Body of pancreas (tissue), 4 donors: ENCODE measurements at regions not wholly inside any gene's neighbourhood (a gene's known extent, or its start where the extent isn't known, plus 50 kb on each side); places are given as distances from the start of the nearest gene placed in this dataset.
"Not testable (repeated sequence)": the region's sequence is repeated elsewhere in the genome, so short reads cannot be mapped to it uniquely, and the experiment has no call there.

ENCODE experiments used
- ATAC-seq: fragments of 150-250 bp; one replicate; pipeline ENCODE4 v1.9.1; 2016
- DNase-seq, 4 donors: peaks; one replicate each; pipeline ENCODE4 v3.0.0-alpha.2; 2019
- H3K27ac ChIP-seq, 4 donors: fragments of 200-600 bp; sonication (generic); 1 replicate in 3 of 4; 2 replicates in 1 of 4; pipeline versions ENCODE4 v1.5.1 to v1.6.1; 2016 to 2019; ENCODE audit warnings: mild to moderate bottlenecking in 1 of 4, mixed read lengths in 1 of 4, moderate library complexity in 1 of 4
- H3K27me3 ChIP-seq, 2 donors: fragments of 200-600 bp; sonication (generic); one replicate each; pipeline ENCODE4 v1.6.0; 2016; ENCODE audit warnings: mild to moderate bottlenecking in 1 of 2
- H3K36me3 ChIP-seq, 2 donors: fragments of 200-600 bp; sonication (generic); replicated peaks in 1 of 2; 2 replicates each; pipeline ENCODE4 v1.5.1; 2016; ENCODE audit warnings: low read depth in 2 of 2; ENCODE audit not compliant: insufficient read depth in 1 of 2
- H3K4me1 ChIP-seq: fragments of 200-600 bp; sonication (generic); one replicate; pipeline ENCODE4 v1.6.0; 2016
- H3K4me3 ChIP-seq, 2 donors: fragments of 200-600 bp; sonication (generic); 1 replicate in 1 of 2; 2 replicates in 1 of 2; pipeline ENCODE4 v1.5.1; 2016 to 2019
- H3K9me3 ChIP-seq, 3 donors: fragments of 200-600 bp; sonication (generic); 1 replicate in 2 of 3; 2 replicates in 1 of 3; pipeline ENCODE4 v1.5.1; 2016
- POLR2A ChIP-seq, 3 donors: fragments of 450-650 bp; IDR thresholded peaks; one replicate each; pipeline ENCODE4 v1.6.1; 2016; ENCODE audit warnings: antibody characterized with exemption in 3 of 3, mild to moderate bottlenecking in 2 of 3
- WGBS, 2 donors: methylation state at CpG; one replicate each; pipeline ENCODE4 v1.1.5; 2017; 5-methylcytosine and 5-hydroxymethylcytosine counted together
- intact Hi-C: fragments of 100-400 bp; cut with DNase I; formaldehyde crosslinking; loops from one replicate; pipeline ENCODE4 v1.15.1; 2023
- TF ChIP-seq, protein P1 (sequence below), 7 experiments: fragments of 450-650 bp in 4 of 7; fragments of 200-600 bp in 3 of 7; sonication (generic) in 3 of 7; IDR thresholded peaks; one replicate each; pipeline ENCODE4 v1.5.1; 2016 to 2019; ENCODE audit warnings: antibody characterized with exemption in 7 of 7

DNA sequence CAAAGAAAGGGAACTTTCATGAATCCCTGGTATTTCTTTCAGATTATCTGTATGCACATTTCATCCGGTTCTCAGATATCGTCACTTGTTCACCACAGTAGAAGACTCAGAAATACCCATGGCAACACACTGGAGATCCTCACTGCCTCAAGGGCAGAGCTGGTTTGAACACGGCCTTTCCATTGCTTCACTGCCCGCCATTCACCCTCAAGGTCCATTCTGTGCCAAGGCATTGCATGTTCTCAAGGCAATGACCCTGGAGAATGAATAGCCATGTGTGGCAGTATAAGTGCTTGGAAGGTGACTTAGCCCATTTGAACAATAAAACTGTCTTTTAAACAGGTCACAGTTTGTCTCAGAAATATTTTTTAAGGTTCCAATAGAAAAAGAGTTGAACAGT is 606.5 kb downstream of the IPMK start:
- DNase-seq = no peak
- Histone ChIP-seq H3K27me3 (no peaks in the 10 kb centered on the region), H3K36me3 (no peaks in the 10 kb centered on the region), H3K4me3 (no peak overlapping the region), H3K4me1 (no peaks in the 10 kb centered on the region), H3K9me3 (no peaks in the 10 kb centered on the region), H3K27ac (no peak overlapping the region)
- TF ChIP-seq, protein P1, sequence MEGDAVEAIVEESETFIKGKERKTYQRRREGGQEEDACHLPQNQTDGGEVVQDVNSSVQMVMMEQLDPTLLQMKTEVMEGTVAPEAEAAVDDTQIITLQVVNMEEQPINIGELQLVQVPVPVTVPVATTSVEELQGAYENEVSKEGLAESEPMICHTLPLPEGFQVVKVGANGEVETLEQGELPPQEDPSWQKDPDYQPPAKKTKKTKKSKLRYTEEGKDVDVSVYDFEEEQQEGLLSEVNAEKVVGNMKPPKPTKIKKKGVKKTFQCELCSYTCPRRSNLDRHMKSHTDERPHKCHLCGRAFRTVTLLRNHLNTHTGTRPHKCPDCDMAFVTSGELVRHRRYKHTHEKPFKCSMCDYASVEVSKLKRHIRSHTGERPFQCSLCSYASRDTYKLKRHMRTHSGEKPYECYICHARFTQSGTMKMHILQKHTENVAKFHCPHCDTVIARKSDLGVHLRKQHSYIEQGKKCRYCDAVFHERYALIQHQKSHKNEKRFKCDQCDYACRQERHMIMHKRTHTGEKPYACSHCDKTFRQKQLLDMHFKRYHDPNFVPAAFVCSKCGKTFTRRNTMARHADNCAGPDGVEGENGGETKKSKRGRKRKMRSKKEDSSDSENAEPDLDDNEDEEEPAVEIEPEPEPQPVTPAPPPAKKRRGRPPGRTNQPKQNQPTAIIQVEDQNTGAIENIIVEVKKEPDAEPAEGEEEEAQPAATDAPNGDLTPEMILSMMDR (IDR thresholded peaks at IDR 0.05) = no peak
- TF ChIP-seq POLR2A (IDR thresholded peaks at IDR 0.05) = no peak
- intact Hi-C loops = no loop called here
- no peak for ATAC-seq
- WGBS, 2 donors = 49 to 64% methylated on average over 4 of the region's 4 CpGs

DNA sequence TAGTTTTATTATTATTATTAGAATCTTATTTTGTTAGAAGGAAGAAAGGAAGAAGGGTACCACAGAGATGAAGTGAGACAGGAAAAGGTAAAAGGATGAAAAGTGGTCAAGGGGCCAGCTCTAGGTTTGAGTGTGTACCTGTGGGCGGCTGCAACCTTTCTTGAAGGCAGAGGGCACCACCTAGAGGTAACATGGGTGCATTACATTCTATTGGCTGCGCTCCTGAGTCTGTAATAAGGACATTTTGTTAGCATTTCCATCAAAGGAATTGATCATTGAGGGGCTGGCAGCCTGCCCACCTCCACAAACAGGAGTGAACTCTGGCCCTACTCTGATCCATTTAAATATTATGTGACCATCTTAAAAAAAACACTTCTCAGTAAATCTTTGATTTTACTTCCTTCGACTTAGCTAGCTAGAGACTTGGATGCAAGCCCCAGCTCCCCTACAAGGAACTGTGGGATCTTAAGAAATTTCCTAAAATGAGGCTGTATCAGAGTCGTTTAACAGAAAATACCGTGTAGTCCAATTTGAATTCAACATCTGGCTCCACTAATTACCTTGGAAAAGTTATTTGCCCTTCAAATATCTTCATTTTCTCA is 610.4 kb downstream of the IPMK start:
- Histone ChIP-seq H3K36me3 (no peaks in the 10 kb centered on the region), H3K27ac (no peak overlapping the region), H3K27me3 (no peaks in the 10 kb centered on the region), H3K4me1 (no peaks in the 10 kb centered on the region), H3K4me3 (no peak overlapping the region), H3K9me3 (no peaks in the 10 kb centered on the region)
- intact Hi-C loops = loop anchor here (10.0 kb wide), 1 partner anchor 312 kb away; no protein-coding TSS in a partner anchor
- WGBS, 2 donors = 7 to 10% methylated on average over 5 of the region's 5 CpGs
- TF ChIP-seq POLR2A (IDR thresholded peaks at IDR 0.05) = no peak
- TF ChIP-seq, protein P1 (IDR thresholded peaks at IDR 0.05) = peak; percentile 55 to 82 (median 78)
- DNase-seq (peak; percentile 52 to 73 (median 62)), ATAC-seq (peak; percentile 75)

DNA sequence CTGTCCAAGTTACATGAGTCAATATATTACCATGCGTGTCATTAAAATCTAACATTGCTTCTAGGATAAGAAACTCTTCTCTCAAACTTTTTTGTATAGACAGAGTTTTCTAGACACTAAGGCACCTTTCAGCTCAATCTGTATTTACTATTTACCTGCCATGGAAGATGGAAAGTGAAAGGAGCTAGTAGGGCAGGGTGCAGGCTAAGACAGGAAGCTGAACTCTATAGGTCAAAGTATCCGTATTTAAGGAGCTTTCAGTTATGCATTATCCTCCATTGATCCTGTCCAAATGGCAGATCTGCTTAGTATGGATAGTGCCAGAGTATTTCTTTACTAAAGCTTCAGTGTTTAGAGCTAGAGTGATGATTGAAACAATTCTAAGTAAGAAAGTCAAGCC is 612.8 kb downstream of the IPMK start:
- ATAC-seq (no peak), DNase-seq (no peak)
- H3K4me3 ChIP-seq = no peak overlapping the region
- TF ChIP-seq, protein P1 (IDR thresholded peaks at IDR 0.05) = no peak
- TF ChIP-seq POLR2A (IDR thresholded peaks at IDR 0.05) = no peak
- H3K9me3 ChIP-seq = no peaks in the 10 kb centered on the region
- no peaks in the 10 kb centered on the region for H3K4me1 ChIP-seq
- intact Hi-C loops = loop anchor here (10.0 kb wide), 1 partner anchor 310 kb away; no protein-coding TSS in a partner anchor
- H3K27ac ChIP-seq = no peak overlapping the region
- no peaks in the 10 kb centered on the region for H3K36me3 ChIP-seq
- no peaks in the 10 kb centered on the region for H3K27me3 ChIP-seq
- 43 to 55% methylated on average over 2 of the region's 2 CpGs for WGBS, 2 donors

DNA sequence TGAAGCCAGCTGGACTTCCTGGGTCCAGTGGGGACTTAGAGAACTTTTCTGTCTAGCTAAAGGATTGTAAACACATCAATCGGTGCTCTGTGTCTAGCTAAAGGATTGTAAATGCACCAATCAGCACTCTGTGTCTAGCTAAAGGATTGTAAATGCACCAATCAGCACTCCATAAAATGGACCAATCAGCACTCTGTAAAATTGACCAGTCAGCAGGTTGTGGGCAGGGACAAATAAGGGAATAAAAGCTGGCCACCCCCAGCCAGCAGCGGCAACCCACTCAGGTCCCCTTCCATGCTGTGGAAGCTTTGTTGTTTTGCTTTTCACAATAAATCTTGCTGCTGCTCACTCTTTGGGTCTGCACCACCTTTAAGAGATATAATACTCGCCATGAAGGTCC is 622.6 kb downstream of the IPMK start:
- H3K27ac ChIP-seq, H3K27me3 ChIP-seq, intact Hi-C loops, H3K4me1 ChIP-seq, H3K9me3 ChIP-seq, H3K4me3 ChIP-seq, DNase-seq, ATAC-seq, H3K36me3 ChIP-seq: not testable (repeated sequence)
- 57 to 72% methylated on average over 3 of the region's 3 CpGs for WGBS, 2 donors

DNA sequence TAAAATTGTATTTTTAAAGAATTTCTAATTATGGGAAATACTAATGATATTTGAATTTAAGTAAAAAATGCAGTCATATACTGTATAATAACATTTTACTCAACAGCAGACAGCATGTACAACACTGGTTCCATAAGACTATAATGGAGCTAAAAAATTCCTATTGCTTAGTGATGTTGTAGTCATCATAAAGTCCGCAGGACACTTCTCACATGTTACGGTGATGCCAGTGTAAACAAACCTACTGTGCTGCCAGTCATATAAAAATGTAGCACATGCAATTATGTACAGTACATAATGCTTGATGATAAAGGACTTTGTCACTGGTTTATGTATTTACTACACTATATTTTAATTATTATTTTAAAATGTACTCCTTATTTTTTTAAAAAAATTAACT is 629.3 kb downstream of the IPMK start:
- no peaks in the 10 kb centered on the region for H3K27me3 ChIP-seq
- H3K4me1 ChIP-seq = no peaks in the 10 kb centered on the region
- H3K36me3 ChIP-seq = no peaks in the 10 kb centered on the region
- ATAC-seq (no peak), DNase-seq (no peak)
- no peaks in the 10 kb centered on the region for H3K9me3 ChIP-seq
- intact Hi-C loops = no loop called here
- no peak overlapping the region for H3K27ac ChIP-seq
- 83 to 95% methylated on average over 2 of the region's 2 CpGs for WGBS, 2 donors
- H3K4me3 ChIP-seq = no peak overlapping the region
- TF ChIP-seq, protein P1 (IDR thresholded peaks at IDR 0.05) = no peak
- no peak for TF ChIP-seq POLR2A (IDR thresholded peaks at IDR 0.05)
